K562 (cell line): ENCODE measurements at regions not wholly inside any gene's neighbourhood (a gene's known extent, or its start where the extent isn't known, plus 50 kb on each side); places are given as distances from the start of the nearest gene placed in this dataset.

Experiments
- ATAC-seq: fragments of 200-7000 bp; cut with Tn5 transposase; 3 replicates; pipeline ENCODE4 v1.9.1; 2020; ENCODE audit warnings: moderate library complexity
- BruUV-seq: library from RNA; stranded (reverse); fragments of 400-500 nt; replicated peaks from 2 replicates; lab custom pipeline; 2021; lab: Mats Ljungman, UMichigan
- CTCF ChIA-PET: fragments of 300-600 bp; formaldehyde crosslinking; extraction: SDS; loops from one replicate; lab custom pipeline; 2021; ENCODE audit warnings: low intra/inter-chr PET ratio; lab: Yijun Ruan, JAX
- POLR2A ChIA-PET: fragments of 300-600, 350-650 bp; sonication (Branson Sonifier 250); formaldehyde crosslinking; extraction: SDS; loops from one replicate; lab custom pipeline; 2021; ENCODE audit warnings: antibody characterized with exemption, inconsistent platforms; lab: Yijun Ruan, JAX
- DNase-seq, 4 experiments: peaks; one replicate each; pipeline versions ENCODE4 v3.0.0 to v3.0.0-alpha.2; 2011 to 2018; ENCODE audit warnings: low spot score in 3 of 4, mixed read lengths in 3 of 4; ENCODE audit errors: extremely low read depth in 1 of 4
- FAIRE-seq: peaks from 2 replicates; lab custom pipeline; 2011; peaks lifted over from hg19 to GRCh38; lab: Jason Lieb, UNC
- H2AFZ ChIP-seq: 2 replicates; pipeline ENCODE4 v1.6.0; 2011; ENCODE audit warnings: low read depth, low read length, control low read depth, inconsistent platforms
- H3K27ac ChIP-seq: fragments of 200-600 bp; 3 replicates; pipeline ENCODE4 v1.8.0; 2011; ENCODE audit warnings: low read depth, mild to moderate bottlenecking, control low read depth, inconsistent platforms, low read length, moderate library complexity, mixed read lengths; ENCODE audit errors: extremely low read depth
- H3K27me3 ChIP-seq, 2 experiments: fragments of 300-600 bp in 1 of 2; 2 replicates in 1 of 2; 3 replicates in 1 of 2; pipeline versions ENCODE4 v1.6.0 to v1.8.0; 2011; ENCODE audit warnings: inconsistent platforms in 2 of 2, low read length in 2 of 2, mild to moderate bottlenecking in 1 of 2, mixed read lengths in 1 of 2, moderate library complexity in 1 of 2; ENCODE audit not compliant: control insufficient read depth in 2 of 2, insufficient read depth in 2 of 2
- H3K36me3 ChIP-seq: fragments of 300-600 bp; 3 replicates; pipeline ENCODE4 v1.8.0; 2011; ENCODE audit warnings: mild to moderate bottlenecking, low read length, inconsistent platforms; ENCODE audit not compliant: control insufficient read depth, insufficient read depth
- H3K4me1 ChIP-seq, 2 experiments: fragments of 200-600 bp in 1 of 2; replicated peaks in 1 of 2; 2 replicates in 1 of 2; 3 replicates in 1 of 2; pipeline versions ENCODE4 v1.5.1 to v1.8.0; 2011; ENCODE audit warnings: inconsistent platforms in 2 of 2, low read length in 2 of 2, mild to moderate bottlenecking in 1 of 2, mixed read lengths in 1 of 2, moderate library complexity in 1 of 2; ENCODE audit not compliant: control insufficient read depth in 2 of 2, insufficient read depth in 2 of 2
- H3K4me2 ChIP-seq: 2 replicates; pipeline ENCODE4 v1.6.1; 2011; ENCODE audit warnings: low read length, control low read depth, inconsistent platforms, mixed read lengths; ENCODE audit not compliant: insufficient read depth
- H3K4me3 ChIP-seq: fragments of 200-600 bp; sonication (generic), shearing (Covaris generic); 2 replicates; pipeline ENCODE4 v1.5.1; 2016; ENCODE audit warnings: control low read depth, inconsistent platforms
- H3K79me2 ChIP-seq: fragments of 200-600 bp; 3 replicates; pipeline ENCODE4 v1.8.0; 2011; ENCODE audit warnings: low read length, inconsistent platforms; ENCODE audit not compliant: control insufficient read depth, insufficient read depth
- H3K9ac ChIP-seq, 2 experiments: 2 replicates each; pipeline versions ENCODE4 v1.6.0 to v1.6.1; 2011; ENCODE audit warnings: low read depth in 2 of 2, low read length in 2 of 2, control low read depth in 1 of 2, inconsistent platforms in 1 of 2, mild to moderate bottlenecking in 1 of 2, mixed read lengths in 1 of 2; ENCODE audit not compliant: insufficient read depth in 1 of 2
- H3K9me1 ChIP-seq: one replicate; pipeline ENCODE4 v1.6.0; 2011; ENCODE audit warnings: inconsistent platforms, mild to moderate bottlenecking, low read length, moderate library complexity; ENCODE audit not compliant: control insufficient read depth, insufficient read depth
- H3K9me3 ChIP-seq: replicated peaks from 2 replicates; pipeline ENCODE4 v1.5.1; 2011; ENCODE audit warnings: low read depth, low read length, inconsistent platforms; ENCODE audit not compliant: control insufficient read depth, insufficient read depth
- H4K20me1 ChIP-seq: replicated peaks from 2 replicates; pipeline ENCODE4 v1.6.1; 2011; ENCODE audit warnings: low read length, inconsistent platforms, mixed read lengths; ENCODE audit not compliant: control insufficient read depth, insufficient read depth
- HNRNPUL1 ChIP-seq: fragments of 200-400 bp; formaldehyde crosslinking; IDR thresholded peaks from 2 replicates; pipeline ENCODE4 v1.6.1; 2017; ENCODE audit warnings: low read length
- IRF2 ChIP-seq: sonication (generic); formaldehyde crosslinking; IDR thresholded peaks from 2 replicates; pipeline ENCODE4 v1.8.1; 2022; ENCODE audit warnings: mild to moderate bottlenecking, missing genetic modification reagents
- KLF6 ChIP-seq: fragments of 250-450 bp; sonication (Bioruptor Pico); IDR thresholded peaks from 2 replicates; pipeline ENCODE4 v1.4.0; 2020; ENCODE audit warnings: mild to moderate bottlenecking, moderate library complexity, borderline replicate concordance
- NFE2 ChIP-seq: IDR thresholded peaks from 2 replicates; pipeline ENCODE4 v1.6.1; 2014; ENCODE audit warnings: antibody characterized with exemption, low read depth
- NR2F6 ChIP-seq: fragments of 450-650 bp; formaldehyde crosslinking; IDR thresholded peaks from 2 replicates; pipeline ENCODE4 v1.4.0; 2020; ENCODE audit warnings: mild to moderate bottlenecking
- PYGO2 ChIP-seq: fragments of 450-650 bp; IDR thresholded peaks from 2 replicates; pipeline ENCODE4 v1.6.1; 2016; ENCODE audit warnings: mild to moderate bottlenecking, missing genetic modification characterization, moderate library complexity, missing compliant biosample characterization
- RB1 ChIP-seq: fragments of 450-650 bp; IDR thresholded peaks from 2 replicates; pipeline ENCODE4 v1.6.1; 2017; ENCODE audit warnings: low read depth, mild to moderate bottlenecking
- SMAD2 ChIP-seq: fragments of 150-350 bp; IDR thresholded peaks from 2 replicates; pipeline ENCODE4 v1.6.1; 2014; ENCODE audit warnings: low read depth, mild to moderate bottlenecking, low read length
- SMARCA4 ChIP-seq: fragments of 450-650 bp; IDR thresholded peaks from 2 replicates; pipeline ENCODE4 v1.6.1; 2016
- SRSF1 ChIP-seq: fragments of 200-400 bp; formaldehyde crosslinking; IDR thresholded peaks from 2 replicates; pipeline ENCODE4 v1.6.1; 2017; ENCODE audit warnings: mild to moderate bottlenecking, low read depth, low read length, moderate library complexity
- ZNF699 ChIP-seq: fragments of 250-450 bp; sonication (Bioruptor Pico); IDR thresholded peaks from 2 replicates; pipeline ENCODE4 v1.8.0; 2021; ENCODE audit warnings: mild to moderate bottlenecking, moderate library complexity; ENCODE audit not compliant: insufficient replicate concordance
- in situ Hi-C: fragments of 300-500 bp; cut with MboI; formaldehyde crosslinking; loops from 4 replicates; pipeline ENCODE4 v1.15.0; 2018; ENCODE audit warnings: inconsistent platforms, mixed read lengths
- intact Hi-C: fragments of 100-400 bp; cut with micrococcal nuclease; formaldehyde crosslinking; loops from 2 replicates; pipeline ENCODE4 v1.14.2; 2022
- TF ChIP-seq, protein P1 (sequence below): sonication (generic); formaldehyde crosslinking; IDR thresholded peaks from 2 replicates; pipeline ENCODE4 v1.8.1; 2023; ENCODE audit warnings: mild to moderate bottlenecking, missing genetic modification reagents
- TF ChIP-seq, protein P2 (sequence below): IDR thresholded peaks from 2 replicates; pipeline ENCODE4 v1.6.1; 2014; ENCODE audit warnings: antibody characterized with exemption
- TF ChIP-seq, protein P3 (sequence below): sonication (generic); formaldehyde crosslinking; IDR thresholded peaks from 2 replicates; pipeline ENCODE4 v1.8.1; 2023; ENCODE audit warnings: mild to moderate bottlenecking, missing genetic modification reagents
- TF ChIP-seq, protein P4 (sequence below): sonication (generic); formaldehyde crosslinking; IDR thresholded peaks from 2 replicates; pipeline ENCODE4 v1.8.0; 2022; ENCODE audit warnings: missing genetic modification reagents, mild to moderate bottlenecking, borderline replicate concordance
- TF ChIP-seq, protein P5 (sequence below): sonication (generic); formaldehyde crosslinking; IDR thresholded peaks from 2 replicates; pipeline ENCODE4 v1.9.0; 2022; ENCODE audit warnings: mild to moderate bottlenecking, missing genetic modification reagents

DNA sequence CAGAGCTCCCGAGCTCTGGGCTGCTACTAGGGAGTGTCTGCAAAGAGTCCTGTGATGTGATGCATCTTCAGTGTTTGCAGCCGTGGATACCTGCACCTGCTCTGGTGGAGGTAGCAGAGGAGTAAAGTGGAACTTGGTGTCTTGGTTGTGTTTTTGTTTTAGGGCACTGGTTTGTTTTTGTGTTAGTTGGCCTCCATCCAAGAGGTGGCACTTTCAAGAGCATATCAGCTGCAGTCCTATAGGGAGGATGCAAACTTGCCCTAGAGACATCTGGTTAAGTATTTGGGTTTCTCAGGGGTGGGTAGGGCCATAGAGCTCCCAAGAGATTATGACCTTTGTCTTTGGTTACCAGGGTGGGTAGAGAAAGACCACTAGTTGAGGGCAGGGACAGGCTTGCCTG is 1249.0 kb upstream of the FAM98A start (continued):
- TF ChIP-seq, protein P1, sequence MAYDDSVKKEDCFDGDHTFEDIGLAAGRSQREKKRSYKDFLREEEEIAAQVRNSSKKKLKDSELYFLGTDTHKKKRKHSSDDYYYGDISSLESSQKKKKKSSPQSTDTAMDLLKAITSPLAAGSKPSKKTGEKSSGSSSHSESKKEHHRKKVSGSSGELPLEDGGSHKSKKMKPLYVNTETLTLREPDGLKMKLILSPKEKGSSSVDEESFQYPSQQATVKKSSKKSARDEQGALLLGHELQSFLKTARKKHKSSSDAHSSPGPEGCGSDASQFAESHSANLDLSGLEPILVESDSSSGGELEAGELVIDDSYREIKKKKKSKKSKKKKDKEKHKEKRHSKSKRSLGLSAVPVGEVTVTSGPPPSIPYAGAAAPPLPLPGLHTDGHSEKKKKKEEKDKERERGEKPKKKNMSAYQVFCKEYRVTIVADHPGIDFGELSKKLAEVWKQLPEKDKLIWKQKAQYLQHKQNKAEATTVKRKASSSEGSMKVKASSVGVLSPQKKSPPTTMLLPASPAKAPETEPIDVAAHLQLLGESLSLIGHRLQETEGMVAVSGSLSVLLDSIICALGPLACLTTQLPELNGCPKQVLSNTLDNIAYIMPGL: no peak
- TF ChIP-seq HNRNPUL1: no peak
- TF ChIP-seq IRF2 (CRISPR knock-in tag): no peak
- no peak for TF ChIP-seq PYGO2
- TF ChIP-seq, all 486 proteins: peak for 0

DNA sequence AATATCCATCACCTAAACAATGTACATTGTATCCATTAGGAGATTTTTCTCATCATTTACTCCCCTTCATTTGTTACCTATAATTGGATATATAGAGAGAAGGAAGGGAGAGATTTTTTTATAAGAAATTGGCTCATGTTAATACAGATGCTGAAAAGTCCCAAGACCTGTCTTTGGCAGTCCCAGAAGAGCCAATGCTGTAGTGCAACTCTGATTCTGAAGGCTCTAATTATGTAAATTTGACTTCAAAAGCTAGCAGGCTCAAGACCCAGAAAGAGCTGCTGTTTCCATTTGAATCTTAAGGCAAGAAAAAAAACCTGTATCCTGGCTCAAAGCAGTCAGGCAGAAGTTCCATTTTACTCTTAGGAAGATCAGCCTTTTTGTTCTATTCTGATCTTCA is 1245.5 kb upstream of the FAM98A start:
- Histone ChIP-seq H3K79me2 (no peaks in the 10 kb centered on the region), H3K4me2 (no peak overlapping the region), H3K9me1 (no peaks in the 10 kb centered on the region), H3K9me3 (no peaks in the 10 kb centered on the region; the same call in 1 of the 2 replicates), H3K9ac (no peak overlapping the region), H3K4me1 (no peaks in the 10 kb centered on the region), H3K36me3 (no peaks in the 10 kb centered on the region), H4K20me1 (no peaks in the 10 kb centered on the region), H3K27me3 (no peaks in the 10 kb centered on the region), H3K4me3 (no peak overlapping the region), H2AFZ (no peak overlapping the region), H3K27ac (no peak overlapping the region)
- FAIRE-seq (no peak), DNase-seq (no peak), ATAC-seq (no peak)
- POLR2A ChIA-PET: no interaction called here
- BruUV-seq: no TSS peak
- in situ Hi-C loops (no loop called here), intact Hi-C loops (no loop called here)
- CTCF ChIA-PET: no interaction called here
- no peak for TF ChIP-seq RB1
- no peak for TF ChIP-seq ZNF699
- no peak for TF ChIP-seq NFE2
- TF ChIP-seq, protein P2, sequence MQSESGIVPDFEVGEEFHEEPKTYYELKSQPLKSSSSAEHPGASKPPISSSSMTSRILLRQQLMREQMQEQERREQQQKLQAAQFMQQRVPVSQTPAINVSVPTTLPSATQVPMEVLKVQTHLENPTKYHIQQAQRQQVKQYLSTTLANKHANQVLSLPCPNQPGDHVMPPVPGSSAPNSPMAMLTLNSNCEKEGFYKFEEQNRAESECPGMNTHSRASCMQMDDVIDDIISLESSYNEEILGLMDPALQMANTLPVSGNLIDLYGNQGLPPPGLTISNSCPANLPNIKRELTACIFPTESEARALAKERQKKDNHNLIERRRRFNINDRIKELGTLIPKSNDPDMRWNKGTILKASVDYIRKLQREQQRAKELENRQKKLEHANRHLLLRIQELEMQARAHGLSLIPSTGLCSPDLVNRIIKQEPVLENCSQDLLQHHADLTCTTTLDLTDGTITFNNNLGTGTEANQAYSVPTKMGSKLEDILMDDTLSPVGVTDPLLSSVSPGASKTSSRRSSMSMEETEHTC: no peak
- TF ChIP-seq, protein P3, sequence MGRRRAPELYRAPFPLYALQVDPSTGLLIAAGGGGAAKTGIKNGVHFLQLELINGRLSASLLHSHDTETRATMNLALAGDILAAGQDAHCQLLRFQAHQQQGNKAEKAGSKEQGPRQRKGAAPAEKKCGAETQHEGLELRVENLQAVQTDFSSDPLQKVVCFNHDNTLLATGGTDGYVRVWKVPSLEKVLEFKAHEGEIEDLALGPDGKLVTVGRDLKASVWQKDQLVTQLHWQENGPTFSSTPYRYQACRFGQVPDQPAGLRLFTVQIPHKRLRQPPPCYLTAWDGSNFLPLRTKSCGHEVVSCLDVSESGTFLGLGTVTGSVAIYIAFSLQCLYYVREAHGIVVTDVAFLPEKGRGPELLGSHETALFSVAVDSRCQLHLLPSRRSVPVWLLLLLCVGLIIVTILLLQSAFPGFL (CRISPR knock-in tag): no peak
- no peak for TF ChIP-seq NR2F6 (CRISPR knock-in tag)
- TF ChIP-seq KLF6 (CRISPR knock-in tag): no peak
- TF ChIP-seq SMAD2: no peak
- no peak for TF ChIP-seq SRSF1
- TF ChIP-seq, protein P4, sequence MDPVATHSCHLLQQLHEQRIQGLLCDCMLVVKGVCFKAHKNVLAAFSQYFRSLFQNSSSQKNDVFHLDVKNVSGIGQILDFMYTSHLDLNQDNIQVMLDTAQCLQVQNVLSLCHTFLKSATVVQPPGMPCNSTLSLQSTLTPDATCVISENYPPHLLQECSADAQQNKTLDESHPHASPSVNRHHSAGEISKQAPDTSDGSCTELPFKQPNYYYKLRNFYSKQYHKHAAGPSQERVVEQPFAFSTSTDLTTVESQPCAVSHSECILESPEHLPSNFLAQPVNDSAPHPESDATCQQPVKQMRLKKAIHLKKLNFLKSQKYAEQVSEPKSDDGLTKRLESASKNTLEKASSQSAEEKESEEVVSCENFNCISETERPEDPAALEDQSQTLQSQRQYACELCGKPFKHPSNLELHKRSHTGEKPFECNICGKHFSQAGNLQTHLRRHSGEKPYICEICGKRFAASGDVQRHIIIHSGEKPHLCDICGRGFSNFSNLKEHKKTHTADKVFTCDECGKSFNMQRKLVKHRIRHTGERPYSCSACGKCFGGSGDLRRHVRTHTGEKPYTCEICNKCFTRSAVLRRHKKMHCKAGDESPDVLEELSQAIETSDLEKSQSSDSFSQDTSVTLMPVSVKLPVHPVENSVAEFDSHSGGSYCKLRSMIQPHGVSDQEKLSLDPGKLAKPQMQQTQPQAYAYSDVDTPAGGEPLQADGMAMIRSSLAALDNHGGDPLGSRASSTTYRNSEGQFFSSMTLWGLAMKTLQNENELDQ (CRISPR knock-in tag): no peak
- TF ChIP-seq, protein P5, sequence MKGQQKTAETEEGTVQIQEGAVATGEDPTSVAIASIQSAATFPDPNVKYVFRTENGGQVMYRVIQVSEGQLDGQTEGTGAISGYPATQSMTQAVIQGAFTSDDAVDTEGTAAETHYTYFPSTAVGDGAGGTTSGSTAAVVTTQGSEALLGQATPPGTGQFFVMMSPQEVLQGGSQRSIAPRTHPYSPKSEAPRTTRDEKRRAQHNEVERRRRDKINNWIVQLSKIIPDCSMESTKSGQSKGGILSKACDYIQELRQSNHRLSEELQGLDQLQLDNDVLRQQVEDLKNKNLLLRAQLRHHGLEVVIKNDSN (CRISPR knock-in tag): no peak
- TF ChIP-seq SMARCA4: no peak
